ENCODE measurements at regions not wholly inside any gene's neighbourhood (a gene's known extent, or its start where the extent isn't known, plus 50 kb on each side); places are given as distances from the start of the nearest gene placed in this dataset.

GRCh38 chr2:2409481-2409880, 78.4 kb upstream of the MYT1L start:
- no peak overlapping the region for H3K23ac ChIP-seq (ENCODE audit: low read length in 2 of 2)
- no peaks in the 10 kb centered on the region for H3K36me3 ChIP-seq (ENCODE audit: control insufficient read depth in 1 of 2, insufficient read depth in 2 of 2, low read depth in 1 of 2, low read length in 2 of 2)
- H3K9ac ChIP-seq (ENCODE audit: low read length) = no peak overlapping the region
- no peak overlapping the region for H4K91ac ChIP-seq (ENCODE audit: low read length)
- 54% methylated on average over 2 of the region's 2 CpGs for WGBS
- H3K27ac ChIP-seq (ENCODE audit: low read length, poor library complexity, severe bottlenecking) = no peak overlapping the region
- no peak overlapping the region for H2AK5ac ChIP-seq (ENCODE audit: low read length, severe bottlenecking)
- H3K79me1 ChIP-seq (replicated peaks; ENCODE audit: low read length, poor library complexity, severe bottlenecking) = no peaks in the 10 kb centered on the region
- H3K4ac ChIP-seq (ENCODE audit: low read depth in 1 of 2, low read length in 2 of 2) = no peak overlapping the region
- H2BK12ac ChIP-seq (ENCODE audit: low read length in 2 of 2) = no peak overlapping the region
- no peak overlapping the region for H4K8ac ChIP-seq (ENCODE audit: low read length)
- H2BK15ac ChIP-seq (ENCODE audit: low read depth, poor library complexity, severe bottlenecking) = no peak overlapping the region
- no peak overlapping the region for H3K4me2 ChIP-seq (ENCODE audit: low read length, poor library complexity, severe bottlenecking)
- H2AFZ ChIP-seq (ENCODE audit: low read depth, low read length) = no peak overlapping the region
- no peak overlapping the region for H3K18ac ChIP-seq (ENCODE audit: low read depth in 1 of 2, low read length in 2 of 2)
- no peak overlapping the region for H3K4me3 ChIP-seq (ENCODE audit: insufficient read depth in 1 of 2, low read depth in 1 of 2, low read length in 2 of 2)
- no peaks in the 10 kb centered on the region for H3K27me3 ChIP-seq (ENCODE audit: control insufficient read depth in 1 of 2, insufficient read depth in 1 of 2, low read length in 2 of 2)
- peaks cover 46% of the 10 kb centered on the region for H3K9me3 ChIP-seq (ENCODE audit: control insufficient read depth, low read length)
- H3K4me1 ChIP-seq (ENCODE audit: control insufficient read depth, insufficient read depth, low read depth, low read length) = no peaks in the 10 kb centered on the region
- H3K14ac ChIP-seq (ENCODE audit: low read length in 2 of 2) = no peak overlapping the region
- no peak for DNase-seq
- no peak overlapping the region for H2BK120ac ChIP-seq (ENCODE audit: low read depth, low read length)
- H2BK5ac ChIP-seq (ENCODE audit: low read depth, low read length, poor library complexity, severe bottlenecking) = no peak overlapping the region

GRCh38 chr2:2405780-2406179, 74.7 kb upstream of the MYT1L start:
- H3K9me3 ChIP-seq (ENCODE audit: control insufficient read depth, low read length) = peaks cover 64% of the 10 kb centered on the region
- DNase-seq = no peak
- no peak overlapping the region for H2AK5ac ChIP-seq (ENCODE audit: low read length, severe bottlenecking)
- H3K4me3 ChIP-seq (ENCODE audit: insufficient read depth in 1 of 2, low read depth in 1 of 2, low read length in 2 of 2) = no peak overlapping the region
- no peak overlapping the region for H2BK12ac ChIP-seq (ENCODE audit: low read length in 2 of 2)
- no peak overlapping the region for H2AFZ ChIP-seq (ENCODE audit: low read depth, low read length)
- no peak overlapping the region for H4K91ac ChIP-seq (ENCODE audit: low read length)
- H2BK120ac ChIP-seq (ENCODE audit: low read depth, low read length) = no peak overlapping the region
- H3K27me3 ChIP-seq (ENCODE audit: control insufficient read depth in 1 of 2, insufficient read depth in 1 of 2, low read length in 2 of 2) = no peaks in the 10 kb centered on the region
- H3K4ac ChIP-seq (ENCODE audit: low read depth in 1 of 2, low read length in 2 of 2) = no peak overlapping the region
- no peak overlapping the region for H3K9ac ChIP-seq (ENCODE audit: low read length)
- H3K4me2 ChIP-seq (ENCODE audit: low read length, poor library complexity, severe bottlenecking) = no peak overlapping the region
- H3K27ac ChIP-seq (ENCODE audit: low read length, poor library complexity, severe bottlenecking) = no peak overlapping the region
- no peak overlapping the region for H2BK15ac ChIP-seq (ENCODE audit: low read depth, poor library complexity, severe bottlenecking)
- H3K4me1 ChIP-seq (ENCODE audit: control insufficient read depth, insufficient read depth, low read depth, low read length) = no peaks in the 10 kb centered on the region
- no peaks in the 10 kb centered on the region for H3K79me1 ChIP-seq (replicated peaks; ENCODE audit: low read length, poor library complexity, severe bottlenecking)
- WGBS = no CpG with 5 or more reads among the region's 1 CpG
- no peaks in the 10 kb centered on the region for H3K36me3 ChIP-seq (ENCODE audit: control insufficient read depth in 1 of 2, insufficient read depth in 2 of 2, low read depth in 1 of 2, low read length in 2 of 2)
- no peak overlapping the region for H3K18ac ChIP-seq (ENCODE audit: low read depth in 1 of 2, low read length in 2 of 2)
- no peak overlapping the region for H3K14ac ChIP-seq (ENCODE audit: low read length in 2 of 2)
- no peak overlapping the region for H3K23ac ChIP-seq (ENCODE audit: low read length in 2 of 2)
- no peak overlapping the region for H2BK5ac ChIP-seq (ENCODE audit: low read depth, low read length, poor library complexity, severe bottlenecking)
- H4K8ac ChIP-seq (ENCODE audit: low read length) = no peak overlapping the region

GRCh38 chr2:2400286-2401038, 69.4 kb upstream of the MYT1L start:
- H3K27ac ChIP-seq (ENCODE audit: low read length, poor library complexity, severe bottlenecking) = no peak overlapping the region
- H3K18ac ChIP-seq (ENCODE audit: low read depth in 1 of 2, low read length in 2 of 2) = no peak overlapping the region
- DNase-seq = no peak
- no peak overlapping the region for H3K4me3 ChIP-seq (ENCODE audit: insufficient read depth in 1 of 2, low read depth in 1 of 2, low read length in 2 of 2)
- H2BK15ac ChIP-seq (ENCODE audit: low read depth, poor library complexity, severe bottlenecking) = no peak overlapping the region
- no peaks in the 10 kb centered on the region for H3K36me3 ChIP-seq (ENCODE audit: control insufficient read depth in 1 of 2, insufficient read depth in 2 of 2, low read depth in 1 of 2, low read length in 2 of 2)
- H4K91ac ChIP-seq (ENCODE audit: low read length) = no peak overlapping the region
- no peak overlapping the region for H3K4me2 ChIP-seq (ENCODE audit: low read length, poor library complexity, severe bottlenecking)
- no peaks in the 10 kb centered on the region for H3K27me3 ChIP-seq (ENCODE audit: control insufficient read depth in 1 of 2, insufficient read depth in 1 of 2, low read length in 2 of 2)
- no peak overlapping the region for H2BK5ac ChIP-seq (ENCODE audit: low read depth, low read length, poor library complexity, severe bottlenecking)
- H3K79me1 ChIP-seq (replicated peaks; ENCODE audit: low read length, poor library complexity, severe bottlenecking) = no peaks in the 10 kb centered on the region
- H2AK5ac ChIP-seq (ENCODE audit: low read length, severe bottlenecking) = no peak overlapping the region
- H3K9me3 ChIP-seq (ENCODE audit: control insufficient read depth, low read length) = peaks cover 50% of the 10 kb centered on the region
- H4K8ac ChIP-seq (ENCODE audit: low read length) = no peak overlapping the region
- H3K4me1 ChIP-seq (ENCODE audit: control insufficient read depth, insufficient read depth, low read depth, low read length) = no peaks in the 10 kb centered on the region
- H3K4ac ChIP-seq (ENCODE audit: low read depth in 1 of 2, low read length in 2 of 2) = no peak overlapping the region
- no peak overlapping the region for H3K23ac ChIP-seq (ENCODE audit: low read length in 2 of 2)
- 81% methylated on average over 18 of the region's 18 CpGs for WGBS
- no peak overlapping the region for H2BK120ac ChIP-seq (ENCODE audit: low read depth, low read length)
- H3K14ac ChIP-seq (ENCODE audit: low read length in 2 of 2) = no peak overlapping the region
- no peak overlapping the region for H2AFZ ChIP-seq (ENCODE audit: low read depth, low read length)
- no peak overlapping the region for H3K9ac ChIP-seq (ENCODE audit: low read length)
- no peak overlapping the region for H2BK12ac ChIP-seq (ENCODE audit: low read length in 2 of 2)

- Histone ChIP-seq H3K36me3 (ENCODE audit: control insufficient read depth in 1 of 2, insufficient read depth in 2 of 2, low read depth in 1 of 2, low read length in 2 of 2) (no peaks in the 10 kb centered on the region), H3K9ac (ENCODE audit: low read length) (no peak overlapping the region), H2BK15ac (ENCODE audit: low read depth, poor library complexity, severe bottlenecking) (no peak overlapping the region), H3K4me3 (ENCODE audit: insufficient read depth in 1 of 2, low read depth in 1 of 2, low read length in 2 of 2) (no peak overlapping the region), H3K4ac (ENCODE audit: low read depth in 1 of 2, low read length in 2 of 2) (no peak overlapping the region), H2BK12ac (ENCODE audit: low read length in 2 of 2) (no peak overlapping the region), H2AK5ac (ENCODE audit: low read length, severe bottlenecking) (no peak overlapping the region), H3K27me3 (ENCODE audit: control insufficient read depth in 1 of 2, insufficient read depth in 1 of 2, low read length in 2 of 2) (no peaks in the 10 kb centered on the region), H2BK120ac (ENCODE audit: low read depth, low read length) (no peak overlapping the region), H3K4me2 (ENCODE audit: low read length, poor library complexity, severe bottlenecking) (no peak overlapping the region), H4K8ac (ENCODE audit: low read length) (no peak overlapping the region), H3K14ac (ENCODE audit: low read length in 2 of 2) (no peak overlapping the region), H4K91ac (ENCODE audit: low read length) (no peak overlapping the region), H3K4me1 (ENCODE audit: control insufficient read depth, insufficient read depth, low read depth, low read length) (no peaks in the 10 kb centered on the region), H2AFZ (ENCODE audit: low read depth, low read length) (no peak overlapping the region), H3K18ac (ENCODE audit: low read depth in 1 of 2, low read length in 2 of 2) (no peak overlapping the region), H3K27ac (ENCODE audit: low read length, poor library complexity, severe bottlenecking) (no peak overlapping the region), H3K23ac (ENCODE audit: low read length in 2 of 2) (no peak overlapping the region), H3K79me1 (replicated peaks; ENCODE audit: low read length, poor library complexity, severe bottlenecking) (no peaks in the 10 kb centered on the region), H2BK5ac (ENCODE audit: low read depth, low read length, poor library complexity, severe bottlenecking) (no peak overlapping the region), H3K9me3 (ENCODE audit: control insufficient read depth, low read length) (peaks cover 41% of the 10 kb centered on the region)
- WGBS = 67% methylated on average over 8 of the region's 8 CpGs
- no peak for DNase-seq
Observed at GRCh38 chr2:2399396-2399795, 68.3 kb upstream of the MYT1L start.

Data from mesenchymal stem cell (in vitro differentiated cells and primary cell).